ENCODE measurements at regions not wholly inside any gene's neighbourhood (a gene's known extent, or its start where the extent isn't known, plus 50 kb on each side); places are given as distances from the start of the nearest gene placed in this dataset.

DNA sequence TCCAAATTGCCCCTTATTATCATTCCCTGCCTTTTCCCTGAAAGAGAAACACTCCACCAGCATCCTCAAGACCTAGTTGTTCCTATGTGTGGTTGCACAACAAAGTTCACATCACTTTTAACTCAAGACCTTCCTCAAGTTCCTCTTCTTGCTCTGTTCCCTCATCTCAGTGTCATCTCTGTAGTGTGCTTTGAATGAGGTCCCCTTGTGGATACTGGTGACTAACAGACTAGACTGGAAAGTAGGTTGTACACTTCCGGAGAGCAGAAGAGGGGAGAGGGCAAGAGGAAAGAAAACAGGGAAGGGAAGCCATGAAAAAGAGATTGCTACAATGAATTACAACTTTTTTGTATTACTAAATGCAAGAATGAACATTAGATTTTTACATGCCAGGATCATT is 853.8 kb downstream of the USP25 start:
- Mint-ChIP-seq H3K4me1 (ENCODE audit: low read depth) (no peaks in the 10 kb centered on the region), H3K9me3 (peaks cover 4% of the 10 kb centered on the region), H3K27ac (no peak overlapping the region), H3K27me3 (ENCODE audit: low read depth) (no peaks in the 10 kb centered on the region), H3K4me3 (no peak overlapping the region), H3K36me3 (ENCODE audit: low read depth) (no peaks in the 10 kb centered on the region)
- no peak for DNase-seq (ENCODE audit: low spot score)

DNA sequence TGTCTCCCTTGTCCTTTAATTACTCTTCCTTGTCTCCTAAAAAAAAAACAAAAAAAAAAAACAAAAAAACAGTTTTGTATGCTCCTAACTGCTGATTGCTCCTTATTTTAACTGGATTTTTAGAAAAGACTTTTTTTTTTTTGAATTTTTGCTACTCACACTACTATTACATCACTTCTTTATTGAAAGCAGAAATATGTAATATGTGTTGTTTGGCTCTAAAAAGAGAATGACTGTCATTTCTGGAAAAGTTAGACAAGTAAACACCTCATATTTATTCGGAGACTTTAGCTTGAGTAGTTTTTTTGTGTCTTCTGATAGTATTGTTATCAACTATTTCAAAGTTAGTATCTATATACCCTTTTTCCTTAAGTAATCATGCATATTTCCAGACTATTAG is 855.0 kb downstream of the USP25 start:
- Mint-ChIP-seq H3K4me1 (ENCODE audit: low read depth) (no peaks in the 10 kb centered on the region), H3K9me3 (peaks cover 4% of the 10 kb centered on the region), H3K4me3 (no peak overlapping the region), H3K36me3 (ENCODE audit: low read depth) (no peaks in the 10 kb centered on the region), H3K27me3 (ENCODE audit: low read depth) (no peaks in the 10 kb centered on the region), H3K27ac (no peak overlapping the region)
- DNase-seq (ENCODE audit: low spot score), result no peak

DNA sequence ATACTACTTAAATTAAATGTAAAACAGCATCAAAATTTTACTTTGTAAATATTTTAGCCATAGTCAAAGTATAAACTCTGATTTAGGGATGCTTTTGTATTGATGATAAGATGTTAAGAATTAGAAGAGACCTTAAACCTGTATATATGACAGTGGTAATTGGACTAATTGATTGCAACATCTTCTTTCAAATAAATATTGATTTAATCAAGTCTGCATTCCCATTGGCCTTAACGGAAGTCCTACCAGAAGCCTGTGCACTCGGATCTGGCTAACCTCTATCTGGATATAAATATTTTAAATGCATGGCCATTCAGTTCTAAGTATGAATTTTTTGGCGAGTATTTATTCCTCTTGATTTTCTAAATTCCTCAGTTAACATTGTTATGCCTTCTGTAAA is 856.1 kb downstream of the USP25 start:
- Mint-ChIP-seq H3K9me3 (peaks cover 4% of the 10 kb centered on the region), H3K4me3 (no peak overlapping the region), H3K36me3 (ENCODE audit: low read depth) (no peaks in the 10 kb centered on the region), H3K27ac (no peak overlapping the region), H3K4me1 (ENCODE audit: low read depth) (no peaks in the 10 kb centered on the region), H3K27me3 (ENCODE audit: low read depth) (no peaks in the 10 kb centered on the region)
- DNase-seq (ENCODE audit: low spot score), result no peak

DNA sequence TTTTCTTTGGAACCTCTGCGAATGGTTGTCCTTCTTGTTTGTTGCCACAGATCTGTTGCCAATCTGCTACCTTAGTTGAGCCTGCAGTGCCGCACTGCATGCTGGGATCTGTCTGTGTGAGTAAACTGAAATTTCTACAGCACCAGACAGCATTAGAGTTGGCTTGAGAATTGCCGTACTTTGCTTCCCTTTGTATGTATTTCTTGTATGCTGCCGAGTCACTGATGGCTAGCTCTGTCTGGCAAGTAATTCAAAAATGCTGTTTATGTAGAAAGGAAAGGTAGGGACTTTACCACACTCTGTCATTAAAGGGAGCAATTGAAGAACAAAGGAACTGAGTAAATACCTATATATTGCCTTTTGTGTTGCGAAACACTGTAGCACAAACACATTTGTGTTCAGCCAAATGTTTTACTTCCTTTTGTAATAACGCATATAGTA is 857.4 kb downstream of the USP25 start:
- peaks cover 4% of the 10 kb centered on the region for H3K9me3 Mint-ChIP-seq
- no peak overlapping the region for H3K27ac Mint-ChIP-seq
- no peak for DNase-seq (ENCODE audit: low spot score)
- H3K4me3 Mint-ChIP-seq, result no peak overlapping the region
- H3K27me3 Mint-ChIP-seq (ENCODE audit: low read depth), result no peaks in the 10 kb centered on the region
- no peaks in the 10 kb centered on the region for H3K36me3 Mint-ChIP-seq (ENCODE audit: low read depth)
- no peaks in the 10 kb centered on the region for H3K4me1 Mint-ChIP-seq (ENCODE audit: low read depth)

DNA sequence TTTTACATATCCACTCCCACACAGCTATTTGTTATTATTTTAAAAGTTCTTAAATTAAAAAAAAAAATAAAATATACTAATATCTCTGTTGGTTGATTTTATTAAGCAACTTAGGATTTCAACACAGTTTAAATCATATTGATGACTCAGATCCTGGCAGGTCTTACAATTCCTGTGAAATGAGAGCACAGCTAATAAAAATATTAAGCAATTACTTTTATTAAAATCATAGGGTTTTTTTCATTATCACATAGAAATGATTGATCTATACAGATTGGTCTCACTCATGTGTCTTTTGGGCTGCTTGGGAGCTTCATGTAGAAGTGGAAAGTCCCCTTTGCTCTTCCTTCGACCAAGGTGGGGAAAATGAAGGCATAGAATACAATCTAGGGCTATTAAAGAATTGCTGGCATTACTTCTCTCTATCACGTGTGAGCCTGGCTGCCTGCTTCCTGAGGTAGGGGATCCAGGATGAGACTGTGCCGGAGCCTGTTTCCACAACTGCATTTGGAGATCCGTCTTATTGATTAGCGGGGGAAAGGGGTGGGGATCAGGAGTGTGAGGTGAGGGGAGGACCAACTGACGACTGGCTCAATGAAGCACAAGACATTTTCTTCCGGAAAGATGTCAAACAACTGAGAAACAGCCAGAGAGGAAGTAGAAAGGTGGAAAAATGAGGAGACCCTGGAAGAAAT is 858.0 kb downstream of the USP25 start:
- H3K27me3 Mint-ChIP-seq (ENCODE audit: low read depth), result no peaks in the 10 kb centered on the region
- H3K27ac Mint-ChIP-seq, result no peak overlapping the region
- no peak for DNase-seq (ENCODE audit: low spot score)
- no peaks in the 10 kb centered on the region for H3K4me1 Mint-ChIP-seq (ENCODE audit: low read depth)
- H3K9me3 Mint-ChIP-seq, result peaks cover 7% of the 10 kb centered on the region
- H3K36me3 Mint-ChIP-seq (ENCODE audit: low read depth), result no peaks in the 10 kb centered on the region
- H3K4me3 Mint-ChIP-seq, result no peak overlapping the region

DNA sequence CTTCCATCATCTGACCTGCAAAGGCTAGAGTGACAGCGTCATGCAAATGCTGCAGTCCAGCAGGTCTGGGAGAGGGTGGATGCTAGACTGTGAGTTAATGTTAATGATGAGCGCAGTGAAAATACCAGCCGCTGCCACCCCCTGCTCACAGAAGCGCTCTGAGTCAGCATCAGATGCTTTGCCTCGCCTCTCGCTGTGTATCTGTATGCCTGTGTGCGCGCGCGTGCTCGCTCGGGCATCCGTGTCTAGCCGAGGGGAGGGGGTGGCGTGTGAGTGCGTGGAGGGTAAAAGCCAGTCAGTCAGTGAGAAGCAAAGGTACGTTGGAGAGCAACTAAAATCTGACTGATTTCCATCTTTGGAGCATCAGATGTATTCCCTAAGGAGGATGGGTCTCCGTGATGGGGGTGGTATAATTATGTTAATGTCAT is 858.7 kb downstream of the USP25 start:
- peaks cover 6% of the 10 kb centered on the region for H3K9me3 Mint-ChIP-seq
- no peak for DNase-seq (ENCODE audit: low spot score)
- no peak overlapping the region for H3K27ac Mint-ChIP-seq
- H3K4me3 Mint-ChIP-seq, result no peak overlapping the region
- no peaks in the 10 kb centered on the region for H3K27me3 Mint-ChIP-seq (ENCODE audit: low read depth)
- H3K36me3 Mint-ChIP-seq (ENCODE audit: low read depth), result no peaks in the 10 kb centered on the region
- H3K4me1 Mint-ChIP-seq (ENCODE audit: low read depth), result no peaks in the 10 kb centered on the region

DNA sequence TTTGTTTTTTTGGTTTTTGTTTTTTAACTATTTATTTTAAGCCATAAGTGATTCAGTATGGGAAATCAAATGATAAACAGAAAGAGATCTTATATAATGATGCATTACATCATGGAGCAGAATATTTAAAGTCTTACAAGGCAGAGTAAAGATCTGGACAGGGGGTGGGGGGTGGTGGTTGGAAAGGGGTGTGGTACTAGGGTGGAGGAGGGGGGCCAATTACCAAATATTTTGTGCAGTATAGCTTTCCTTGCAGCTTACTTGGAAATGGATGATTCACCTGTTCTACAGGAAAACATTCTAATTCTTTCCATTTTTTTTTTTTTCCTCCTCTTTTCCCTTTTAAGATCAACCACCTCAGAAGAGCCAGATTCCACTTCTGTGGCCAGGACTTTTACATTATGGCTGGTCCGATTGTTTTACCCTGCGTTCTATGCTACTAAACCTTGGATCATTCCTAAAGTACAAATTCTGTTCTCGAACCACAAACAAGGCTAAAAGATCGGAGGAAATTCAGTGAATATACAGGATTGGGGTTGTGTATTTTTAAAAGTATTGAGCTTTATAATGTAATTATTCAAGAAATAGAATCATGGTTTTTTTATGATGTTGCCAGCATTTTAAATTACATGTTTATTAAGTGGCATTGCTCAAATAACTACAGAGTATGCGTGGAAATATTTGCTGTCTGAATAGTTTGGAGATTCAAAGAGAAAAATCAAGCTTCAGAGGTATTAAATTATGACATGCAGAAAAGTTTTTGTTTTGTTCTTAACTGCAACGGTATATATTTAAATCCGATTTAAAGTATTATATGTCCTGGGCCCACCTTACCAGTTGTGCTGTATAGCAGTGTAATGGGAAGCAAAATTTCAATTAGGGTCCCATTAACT is 859.5 kb downstream of the USP25 start:
- no peak overlapping the region for H3K27ac Mint-ChIP-seq
- H3K9me3 Mint-ChIP-seq, result peaks cover 3% of the 10 kb centered on the region
- no peaks in the 10 kb centered on the region for H3K27me3 Mint-ChIP-seq (ENCODE audit: low read depth)
- no peak overlapping the region for H3K4me3 Mint-ChIP-seq
- DNase-seq (ENCODE audit: low spot score), result no peak
- no peaks in the 10 kb centered on the region for H3K4me1 Mint-ChIP-seq (ENCODE audit: low read depth)
- no peaks in the 10 kb centered on the region for H3K36me3 Mint-ChIP-seq (ENCODE audit: low read depth)

DNA sequence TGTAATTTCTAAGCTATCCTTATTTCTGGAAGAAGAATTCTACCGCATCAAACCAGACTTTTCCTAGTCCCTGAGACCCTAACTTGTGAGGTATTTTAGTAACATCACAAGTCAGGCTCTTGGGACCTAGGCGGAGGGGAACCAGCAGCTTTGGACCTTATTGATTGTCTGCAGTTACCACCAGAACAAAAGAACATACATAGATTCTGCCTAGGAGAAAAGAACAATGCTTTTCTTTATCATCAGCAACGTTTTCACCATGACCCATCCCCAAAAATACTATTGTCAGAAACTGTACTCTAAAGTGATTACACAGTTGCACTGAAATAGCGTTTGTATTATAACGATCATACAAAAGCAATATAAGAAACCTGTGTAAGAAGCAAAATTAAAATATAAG is 860.4 kb downstream of the USP25 start:
- no peaks in the 10 kb centered on the region for H3K36me3 Mint-ChIP-seq (ENCODE audit: low read depth)
- H3K9me3 Mint-ChIP-seq, result peaks cover 3% of the 10 kb centered on the region
- no peaks in the 10 kb centered on the region for H3K27me3 Mint-ChIP-seq (ENCODE audit: low read depth)
- no peak overlapping the region for H3K27ac Mint-ChIP-seq
- H3K4me3 Mint-ChIP-seq, result no peak overlapping the region
- no peak for DNase-seq (ENCODE audit: low spot score)
- no peaks in the 10 kb centered on the region for H3K4me1 Mint-ChIP-seq (ENCODE audit: low read depth)

DNA sequence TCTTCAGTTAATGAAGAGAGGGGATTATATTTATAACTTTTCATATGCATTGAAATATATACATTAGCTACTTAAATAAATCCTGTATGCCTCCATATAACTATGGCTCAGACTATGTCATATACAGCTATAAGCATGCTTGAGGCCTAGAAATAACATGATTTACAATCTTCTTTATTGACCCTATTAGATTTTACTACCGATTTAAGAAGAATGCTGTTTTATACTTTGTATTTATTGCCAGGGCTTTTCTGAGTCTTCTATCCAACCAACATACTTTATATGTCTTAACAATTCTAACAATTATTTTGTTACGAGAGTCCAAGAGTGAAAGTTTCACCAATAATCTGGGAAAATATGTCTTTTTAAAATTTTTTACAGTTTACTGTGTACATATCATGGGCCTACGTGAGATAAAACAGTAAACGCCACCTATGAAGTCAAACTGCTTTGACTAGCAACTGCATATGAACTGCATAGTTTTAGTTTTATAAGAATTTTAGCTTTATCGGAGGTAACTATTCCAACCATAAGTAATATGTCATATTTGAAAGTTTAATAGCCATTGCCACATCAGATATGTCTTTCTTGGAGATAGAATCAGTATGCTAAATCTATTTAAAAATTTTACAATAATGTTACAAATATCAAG is 861.0 kb downstream of the USP25 start:
- Mint-ChIP-seq H3K9me3 (peaks cover 3% of the 10 kb centered on the region), H3K27ac (no peak overlapping the region), H3K4me1 (ENCODE audit: low read depth) (no peaks in the 10 kb centered on the region), H3K4me3 (no peak overlapping the region), H3K36me3 (ENCODE audit: low read depth) (no peaks in the 10 kb centered on the region), H3K27me3 (ENCODE audit: low read depth) (no peaks in the 10 kb centered on the region)
- no peak for DNase-seq (ENCODE audit: low spot score)

DNA sequence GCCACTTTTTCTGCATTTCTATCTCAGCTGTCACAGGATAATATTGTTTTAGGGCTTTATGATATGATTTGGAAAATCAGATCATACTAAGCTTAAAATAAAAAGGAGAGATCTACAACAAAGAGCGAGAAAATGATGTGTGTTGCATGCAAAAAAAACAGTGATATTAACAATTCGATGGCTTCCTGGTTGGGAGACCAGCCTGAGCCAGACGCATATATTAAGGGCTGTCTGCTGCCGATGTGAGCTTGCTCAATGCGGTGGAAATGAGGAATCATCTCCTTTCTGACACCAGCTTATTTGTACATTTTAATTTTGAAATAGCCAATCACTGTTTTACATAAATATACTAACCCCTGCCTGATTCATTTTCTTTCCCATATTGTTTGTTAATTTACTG is 862.6 kb downstream of the USP25 start:
- Mint-ChIP-seq H3K9me3 (peaks cover 9% of the 10 kb centered on the region), H3K4me1 (ENCODE audit: low read depth) (no peaks in the 10 kb centered on the region), H3K4me3 (no peak overlapping the region), H3K27me3 (ENCODE audit: low read depth) (no peaks in the 10 kb centered on the region), H3K36me3 (ENCODE audit: low read depth) (no peaks in the 10 kb centered on the region), H3K27ac (no peak overlapping the region)
- DNase-seq (ENCODE audit: low spot score), result no peak

DNA sequence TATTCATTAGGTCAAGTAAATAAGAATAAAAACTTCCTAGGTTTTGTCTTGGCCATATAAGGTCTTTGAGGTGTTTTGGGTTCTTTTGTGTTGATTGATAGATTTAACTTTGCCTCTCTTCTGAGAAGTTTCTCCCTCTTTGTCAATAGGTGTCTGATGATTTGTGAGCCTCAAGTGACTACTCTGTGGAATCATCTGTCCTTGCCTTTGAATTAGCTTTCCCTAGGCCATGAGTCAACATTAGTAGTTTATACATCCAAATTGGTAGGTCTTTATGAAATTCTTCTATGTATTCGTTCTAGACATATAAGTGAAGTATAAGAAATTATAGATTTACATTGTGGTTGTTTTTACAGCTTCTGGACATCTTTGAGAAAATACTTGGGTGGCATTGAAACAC is 864.4 kb downstream of the USP25 start:
- Mint-ChIP-seq H3K27ac (no peak overlapping the region), H3K4me3 (no peak overlapping the region), H3K27me3 (ENCODE audit: low read depth) (no peaks in the 10 kb centered on the region), H3K4me1 (ENCODE audit: low read depth) (no peaks in the 10 kb centered on the region), H3K9me3 (peaks cover 15% of the 10 kb centered on the region), H3K36me3 (ENCODE audit: low read depth) (no peaks in the 10 kb centered on the region)
- DNase-seq (ENCODE audit: low spot score), result no peak

DNA sequence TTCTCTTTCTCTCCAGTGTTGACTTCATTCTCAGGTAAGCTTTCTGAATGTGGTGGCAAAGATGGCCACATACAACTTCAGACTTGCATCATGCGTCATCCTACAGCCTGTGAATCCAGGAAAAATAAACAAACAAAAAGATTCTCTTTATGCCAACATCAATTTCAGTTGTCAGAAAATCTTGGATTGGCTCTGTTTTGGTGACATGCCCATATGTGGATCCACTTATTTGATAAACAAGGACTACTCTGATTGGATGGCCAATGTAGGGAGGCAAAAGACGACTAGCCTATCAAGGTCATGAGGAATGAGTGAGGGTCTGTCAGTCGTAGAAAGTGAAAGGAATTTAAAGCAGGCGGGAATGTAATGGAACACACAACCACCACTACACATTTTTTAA is 866.6 kb downstream of the USP25 start:
- no peak overlapping the region for H3K27ac Mint-ChIP-seq

DNA sequence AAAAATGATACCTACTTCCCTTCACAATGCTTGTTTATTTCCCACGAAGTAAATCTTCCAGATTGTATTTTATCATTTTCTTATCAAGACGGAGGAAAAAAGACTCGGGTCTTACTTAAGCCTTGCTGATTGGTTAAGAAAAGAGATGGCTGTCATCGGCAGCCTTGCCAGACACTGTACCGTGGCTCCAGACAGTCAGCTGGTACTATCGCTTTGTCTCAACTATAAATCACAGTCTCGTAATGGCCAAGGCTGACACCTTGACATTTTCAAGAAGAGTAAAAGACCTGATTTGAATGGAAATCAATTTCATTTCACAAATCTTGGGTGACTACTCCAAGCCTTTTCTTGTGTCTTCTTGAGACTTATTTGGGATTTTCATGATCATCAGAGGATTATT is 868.0 kb downstream of the USP25 start:
- H3K27me3 Mint-ChIP-seq (ENCODE audit: low read depth), result no peaks in the 10 kb centered on the region
- no peak for DNase-seq (ENCODE audit: low spot score)
- no peaks in the 10 kb centered on the region for H3K36me3 Mint-ChIP-seq (ENCODE audit: low read depth)
- no peak overlapping the region for H3K4me3 Mint-ChIP-seq
- H3K27ac Mint-ChIP-seq, result no peak overlapping the region
- H3K4me1 Mint-ChIP-seq (ENCODE audit: low read depth), result no peaks in the 10 kb centered on the region
- peaks cover 23% of the 10 kb centered on the region for H3K9me3 Mint-ChIP-seq

More for the DNA sequence above, 866.6 kb downstream of the USP25 start:
- no peak for DNase-seq (ENCODE audit: low spot score)
- Mint-ChIP-seq H3K4me3 (no peak overlapping the region), H3K4me1 (ENCODE audit: low read depth) (no peaks in the 10 kb centered on the region), H3K36me3 (ENCODE audit: low read depth) (no peaks in the 10 kb centered on the region), H3K9me3 (peaks cover 26% of the 10 kb centered on the region), H3K27me3 (ENCODE audit: low read depth) (no peaks in the 10 kb centered on the region)

DNA sequence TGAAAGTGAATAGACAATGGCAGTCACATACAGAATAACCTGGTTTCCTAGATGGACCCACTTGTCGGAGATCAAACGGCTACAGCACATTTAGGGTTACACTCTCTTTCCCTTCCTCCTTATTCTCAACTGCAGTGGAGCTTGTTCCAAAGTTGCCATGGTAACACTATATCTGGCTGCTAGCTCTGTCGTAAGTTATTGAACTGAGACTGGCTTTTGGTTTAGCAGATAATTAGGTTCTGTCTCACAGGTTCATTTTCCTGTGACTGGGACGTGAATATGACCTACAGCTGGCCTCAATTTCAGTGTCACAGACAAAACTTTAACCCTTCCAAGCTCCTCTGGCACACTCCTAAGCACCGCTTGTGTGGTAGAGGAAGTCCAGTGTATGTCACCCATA is 875.8 kb downstream of the USP25 start:
- peaks cover 19% of the 10 kb centered on the region for H3K9me3 Mint-ChIP-seq
- no peaks in the 10 kb centered on the region for H3K4me1 Mint-ChIP-seq (ENCODE audit: low read depth)
- H3K27me3 Mint-ChIP-seq (ENCODE audit: low read depth), result no peaks in the 10 kb centered on the region
- no peak for DNase-seq (ENCODE audit: low spot score)
- no peak overlapping the region for H3K4me3 Mint-ChIP-seq
- H3K36me3 Mint-ChIP-seq (ENCODE audit: low read depth), result no peaks in the 10 kb centered on the region
- H3K27ac Mint-ChIP-seq, result no peak overlapping the region
